SW 1271 (cell line): ENCODE measurements at regions not wholly inside any gene's neighbourhood (a gene's known extent, or its start where the extent isn't known, plus 50 kb on each side); places are given as distances from the start of the nearest gene placed in this dataset.

Experiments
- DNase-seq, 2 experiments: peaks; one replicate each; lab custom pipeline; 2025; lab: John Stamatoyannopoulos, UW

DNA sequence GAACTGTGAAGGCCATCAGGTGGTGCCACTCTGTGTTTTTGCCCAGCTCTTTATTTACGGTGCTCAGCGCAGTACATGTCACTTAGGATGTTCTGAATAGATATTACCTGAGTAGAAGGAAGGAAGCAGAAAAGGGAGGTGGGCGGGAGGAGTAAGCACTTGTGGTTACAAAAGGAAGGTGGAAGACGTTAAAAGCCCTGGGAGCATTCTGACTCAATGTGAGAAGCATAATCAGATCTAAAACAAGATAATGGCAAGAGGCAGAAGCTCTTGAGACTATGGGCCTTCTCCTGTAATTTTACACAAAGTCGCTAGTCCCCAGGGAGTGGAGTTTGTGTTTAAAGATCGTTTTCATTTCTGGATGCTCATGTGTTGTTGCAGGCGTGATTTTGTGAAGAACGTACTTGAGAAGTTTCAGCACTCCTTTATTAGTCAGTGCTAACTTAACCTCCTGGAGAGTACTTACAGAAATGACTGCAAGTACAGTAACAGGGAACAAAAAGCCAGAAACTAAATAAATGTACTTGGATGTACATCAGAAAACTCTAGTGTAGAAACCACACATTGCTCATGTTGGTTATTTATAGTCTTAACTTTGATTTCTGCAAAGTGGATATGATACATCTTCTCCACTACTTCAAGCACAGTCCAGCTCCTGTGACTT is 1523.5 kb downstream of the AACS start:
- no peak for DNase-seq

DNA sequence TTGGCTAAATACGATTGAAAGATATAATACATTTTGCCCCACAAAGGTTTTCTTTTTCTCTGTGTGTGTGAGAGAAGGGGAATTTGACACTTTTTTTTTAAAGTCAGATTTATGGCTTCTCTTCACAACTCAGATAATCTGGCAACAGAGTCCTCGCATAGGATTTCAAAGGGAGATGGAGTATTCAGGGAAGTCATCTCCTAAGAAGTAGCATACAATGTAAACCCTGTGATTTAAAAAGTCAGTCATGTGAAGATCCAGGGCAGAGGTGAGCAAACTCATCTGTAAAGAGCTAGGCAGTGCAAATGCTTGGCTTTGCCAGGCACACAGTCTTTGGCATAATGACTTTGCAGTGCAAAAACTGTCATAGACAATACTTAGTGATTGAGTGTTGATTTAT is 1526.3 kb downstream of the AACS start:
- DNase-seq = no peak

DNA sequence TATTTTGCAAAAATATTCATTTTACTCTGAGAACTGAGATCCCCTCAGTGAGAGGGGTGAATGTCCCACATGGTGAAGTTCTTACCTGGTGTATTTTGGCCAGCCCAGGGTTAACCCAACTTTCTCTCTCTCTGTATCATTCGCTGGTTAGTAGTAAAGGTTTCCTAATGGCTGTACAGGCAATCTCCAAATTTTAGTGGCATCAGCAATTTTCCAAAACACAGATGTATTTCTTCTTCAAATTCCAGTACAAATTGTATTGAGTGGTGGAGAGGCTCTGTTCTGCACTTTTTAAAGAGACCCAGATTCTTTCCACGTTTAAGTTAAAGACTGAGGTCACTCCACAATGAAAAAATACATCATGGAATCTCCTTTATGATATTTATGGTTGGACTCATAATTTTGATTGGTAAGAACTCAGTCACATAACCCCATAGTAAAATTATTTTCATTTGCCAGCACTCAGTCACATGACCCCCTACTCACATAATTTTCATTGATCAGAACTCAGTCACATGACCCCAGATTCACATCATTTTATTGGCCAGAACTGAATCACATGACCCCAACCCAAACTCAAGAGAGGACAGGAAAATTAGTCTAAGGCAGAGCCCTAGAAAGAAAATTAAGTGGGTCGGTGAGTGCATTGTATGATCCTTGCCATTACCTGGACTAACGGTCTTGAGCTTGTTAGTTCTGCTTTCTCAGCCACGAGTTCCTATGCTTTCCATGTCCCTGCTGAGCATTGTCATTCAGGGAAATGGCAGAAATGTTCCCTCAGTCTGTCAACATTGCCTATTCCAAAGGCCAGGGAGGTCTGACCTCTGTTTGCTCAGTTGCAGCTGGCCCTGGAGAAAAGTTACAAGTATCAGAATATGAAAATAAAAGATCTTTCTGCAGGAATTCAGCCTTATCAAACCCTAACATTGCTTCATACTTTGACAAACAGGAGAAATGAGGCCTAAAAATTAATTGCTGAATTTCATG is 1536.2 kb downstream of the AACS start:
- no peak for DNase-seq

DNA sequence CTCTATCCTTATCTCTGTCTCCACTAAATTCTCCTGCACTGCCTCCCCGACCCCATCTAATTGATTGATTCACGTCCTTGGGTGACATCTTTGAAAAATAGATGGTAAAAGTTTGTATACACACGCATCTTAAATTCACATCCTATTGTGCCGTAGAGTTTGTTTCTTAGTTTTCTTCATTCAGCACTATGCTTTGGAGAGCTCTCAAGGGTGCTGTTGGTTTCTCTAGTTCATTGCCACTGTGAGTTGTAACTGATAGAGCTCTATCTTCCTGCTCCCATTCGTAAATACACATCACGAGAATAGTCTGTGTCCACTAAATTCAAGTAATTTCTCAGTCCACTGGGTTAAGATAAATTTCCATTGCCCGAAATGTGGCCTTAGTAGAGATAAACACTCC is 1537.4 kb downstream of the AACS start:
- DNase-seq = no peak

DNA sequence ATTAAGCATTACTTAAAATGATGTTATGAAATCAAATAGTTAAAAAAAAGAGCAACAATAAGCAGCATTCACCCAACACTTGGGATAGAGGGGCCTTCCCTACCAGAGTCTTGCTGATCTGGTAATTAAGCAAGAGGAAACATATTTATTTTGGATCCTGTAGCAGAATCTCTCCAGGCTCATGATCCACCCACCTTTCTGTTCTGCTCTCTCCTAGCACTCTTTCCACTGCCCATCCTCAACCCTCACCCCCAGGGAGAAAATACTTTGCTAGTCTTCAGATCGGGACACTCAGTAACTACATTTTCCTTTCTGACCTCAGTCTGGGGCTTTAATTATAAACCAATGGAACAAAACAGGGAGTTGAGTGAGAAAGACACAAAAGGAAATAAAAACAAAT is 1541.9 kb downstream of the AACS start:
- DNase-seq = no peak

DNA sequence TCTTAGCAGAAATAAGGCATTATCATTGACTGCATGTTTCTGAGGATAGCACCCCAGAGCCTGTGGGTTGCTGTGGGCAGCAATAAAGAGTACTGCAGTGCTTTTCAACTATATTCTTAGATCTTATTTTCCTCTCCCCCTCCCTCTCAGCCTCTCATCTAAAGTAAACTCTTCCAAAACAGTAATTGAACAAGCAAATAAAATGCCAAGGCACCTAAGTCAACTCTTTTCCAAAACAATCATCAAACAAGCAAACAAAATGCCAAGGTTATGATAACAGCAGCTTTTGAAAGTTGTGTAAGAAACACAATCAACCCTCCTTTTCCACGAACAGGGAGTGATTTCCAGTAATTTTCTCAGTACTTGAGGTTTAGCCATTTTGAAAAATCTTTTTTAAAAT is 1542.6 kb downstream of the AACS start:
- no peak for DNase-seq

DNA sequence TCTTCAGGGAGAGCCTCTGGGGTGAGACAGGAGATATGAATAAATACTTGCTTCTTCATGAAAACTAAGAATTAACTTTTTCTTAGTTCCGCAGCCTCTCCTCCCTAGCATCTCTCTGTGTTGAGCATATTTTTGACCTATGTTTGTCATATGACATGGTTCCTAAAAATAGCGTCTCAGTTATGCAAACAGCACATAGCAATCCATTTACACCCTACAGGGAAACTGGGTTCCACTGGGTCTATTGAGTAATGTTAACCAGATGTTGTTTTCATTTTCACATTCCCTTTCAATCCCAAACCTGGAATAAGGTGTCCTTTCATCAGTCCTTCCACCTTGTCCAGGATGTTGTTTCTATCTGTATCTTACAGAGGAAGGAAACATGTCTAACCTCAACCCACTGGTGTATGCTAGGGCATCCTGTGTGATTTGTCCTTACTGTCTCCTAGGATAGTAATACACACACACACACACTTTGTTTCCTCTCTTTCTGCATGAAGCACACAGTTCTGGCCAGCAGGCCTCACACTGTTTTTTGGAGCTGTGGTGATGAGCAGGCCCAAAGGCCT is 1543.5 kb downstream of the AACS start:
- DNase-seq = no peak

DNA sequence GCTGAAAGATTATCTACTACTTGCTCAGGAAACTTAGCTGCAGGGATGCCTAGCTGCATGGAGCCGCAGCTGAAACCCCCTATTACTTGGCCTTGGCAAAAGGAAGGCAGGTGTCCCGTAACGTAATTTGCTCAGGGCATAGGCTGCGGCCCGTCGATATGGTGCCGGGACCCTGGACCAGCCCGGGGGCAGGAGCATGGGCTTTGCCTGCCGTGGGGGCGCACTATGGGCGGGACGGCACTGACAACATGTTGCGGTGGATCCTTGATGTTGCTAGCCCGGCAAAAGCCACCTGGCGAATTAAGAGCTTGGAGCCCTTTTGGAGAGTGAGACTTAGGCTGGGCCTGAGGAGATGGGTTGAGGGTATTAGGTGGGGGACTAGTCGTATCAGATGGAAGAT is 1551.2 kb downstream of the AACS start:
- DNase-seq = no peak

DNA sequence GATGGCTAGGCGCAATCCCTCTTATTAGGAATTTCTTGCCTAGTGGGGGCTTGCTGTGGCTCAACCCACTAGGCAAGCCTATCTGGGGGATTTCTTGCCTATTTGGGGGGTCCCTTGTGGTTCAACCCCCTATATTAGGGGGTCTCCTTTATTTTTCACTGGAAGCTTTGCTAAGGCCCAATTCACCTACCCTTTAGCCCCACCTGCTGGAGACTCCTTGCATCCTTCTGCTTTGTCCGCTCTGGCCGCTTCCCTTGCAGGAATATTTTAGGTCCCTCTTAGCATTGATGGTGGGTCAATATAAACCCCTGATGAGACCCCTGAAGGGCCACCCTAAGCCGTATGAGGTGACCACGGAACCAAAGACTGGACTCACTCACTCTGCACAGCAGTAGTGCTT is 1552.1 kb downstream of the AACS start:
- DNase-seq = no peak

DNA sequence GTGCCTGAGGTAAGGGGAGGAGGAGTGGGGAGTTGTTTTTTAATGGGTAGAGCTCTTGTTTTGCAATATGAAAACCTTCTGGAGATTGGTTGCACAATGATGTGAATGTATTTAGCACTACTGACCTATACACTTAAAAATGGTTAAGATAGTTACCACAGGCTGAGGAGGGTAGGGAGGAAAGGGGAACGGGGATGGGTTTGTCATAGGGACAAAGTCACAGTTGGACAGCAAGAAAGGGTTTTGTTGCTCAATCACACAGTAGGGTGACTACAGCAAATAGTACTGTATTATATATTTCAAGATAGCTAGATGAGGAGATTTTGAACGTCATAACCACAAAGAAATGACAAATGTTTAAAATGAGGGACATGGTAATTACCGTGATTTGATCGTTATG is 1562.4 kb downstream of the AACS start:
- DNase-seq = no peak

DNA sequence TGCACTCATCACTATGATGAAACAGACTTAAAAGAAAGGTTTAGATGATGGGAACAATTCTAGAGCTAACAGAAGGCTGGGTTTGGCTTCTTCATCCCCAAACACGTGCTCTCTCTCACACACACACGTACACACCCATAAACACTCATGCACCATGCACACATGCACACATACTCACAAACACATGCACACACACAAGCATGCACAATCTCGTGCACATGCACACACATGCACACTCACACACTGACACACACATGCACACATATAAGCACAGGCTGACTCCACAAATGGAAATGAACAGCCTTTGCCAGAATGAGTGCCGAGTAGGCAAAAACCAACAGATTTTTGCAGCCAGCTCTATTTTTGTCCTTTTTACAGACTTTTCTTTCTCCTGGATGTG is 1571.6 kb downstream of the AACS start:
- DNase-seq = no peak

DNA sequence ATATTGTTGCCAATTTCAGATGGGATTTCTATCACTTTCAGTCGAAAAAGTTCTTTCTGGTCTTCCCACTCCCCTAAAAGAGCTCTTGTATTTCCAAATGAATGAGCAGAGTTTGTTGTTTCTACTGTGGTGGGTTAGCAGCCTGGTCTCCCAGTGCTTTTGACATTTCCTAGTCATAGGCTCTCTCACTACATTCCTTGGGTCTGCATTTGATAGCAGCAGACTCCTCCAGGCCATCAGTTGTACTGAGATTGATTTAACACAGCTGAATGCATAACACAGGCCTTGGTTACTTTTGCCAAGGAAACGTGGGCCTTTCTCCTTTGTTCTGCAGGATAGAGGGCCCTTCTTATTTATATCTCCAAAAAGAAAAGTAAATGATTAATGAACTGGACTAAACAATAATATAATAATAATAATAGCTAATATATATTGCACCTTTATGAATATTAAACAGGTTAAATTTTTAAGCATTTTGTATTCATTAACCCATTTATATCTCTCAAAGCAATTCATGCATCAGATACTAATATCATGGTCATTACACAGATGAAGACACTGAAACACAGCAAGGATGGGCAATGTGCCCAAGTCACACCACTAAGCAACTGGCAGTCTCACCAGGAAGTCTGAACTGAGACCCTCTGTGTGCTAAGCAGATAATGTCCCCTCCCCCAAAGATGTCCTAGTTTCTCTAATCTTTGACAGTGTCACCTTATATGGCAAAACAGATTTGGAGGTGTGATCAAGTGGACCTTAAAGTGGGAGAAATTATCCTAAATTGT is 1579.2 kb downstream of the AACS start:
- no peak for DNase-seq

DNA sequence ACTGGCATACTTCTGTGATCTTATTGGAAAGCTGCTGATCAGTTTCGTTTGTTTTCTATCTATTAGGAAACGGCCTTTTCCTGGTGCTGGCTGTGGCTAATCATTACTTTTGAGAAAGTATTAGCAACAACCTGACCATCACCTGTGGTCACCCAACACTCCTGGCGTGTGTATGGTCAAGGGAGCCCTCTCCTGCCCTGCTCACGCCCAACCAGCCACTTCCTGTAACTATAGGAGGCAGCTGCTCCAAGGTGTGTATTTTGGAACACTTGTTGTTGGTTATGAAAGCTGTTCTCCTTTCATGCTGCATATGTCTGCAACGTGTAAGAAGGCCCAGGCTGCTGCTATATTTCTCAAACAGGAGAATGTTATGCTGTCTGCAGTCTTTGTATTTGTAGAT is 1582.8 kb downstream of the AACS start:
- DNase-seq = no peak

DNA sequence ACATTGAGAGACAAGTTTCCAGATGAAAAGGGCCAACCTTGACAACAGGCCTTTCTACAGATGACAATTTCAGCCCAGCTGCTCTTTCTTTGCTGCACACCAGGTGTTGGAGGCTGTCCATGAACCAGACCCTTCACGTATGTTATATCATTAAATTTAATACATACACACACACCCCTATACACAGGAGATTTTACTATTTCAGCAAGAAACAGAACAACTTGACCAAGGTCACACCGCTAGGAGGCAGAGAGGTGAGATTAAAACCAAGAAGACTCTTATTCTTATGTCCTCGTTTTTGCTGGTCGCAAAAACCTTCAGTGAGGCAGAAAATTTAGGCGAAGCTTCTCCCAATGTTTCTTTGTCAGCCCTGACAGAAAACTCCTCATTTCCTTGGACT is 1585.9 kb downstream of the AACS start:
- no peak for DNase-seq

DNA sequence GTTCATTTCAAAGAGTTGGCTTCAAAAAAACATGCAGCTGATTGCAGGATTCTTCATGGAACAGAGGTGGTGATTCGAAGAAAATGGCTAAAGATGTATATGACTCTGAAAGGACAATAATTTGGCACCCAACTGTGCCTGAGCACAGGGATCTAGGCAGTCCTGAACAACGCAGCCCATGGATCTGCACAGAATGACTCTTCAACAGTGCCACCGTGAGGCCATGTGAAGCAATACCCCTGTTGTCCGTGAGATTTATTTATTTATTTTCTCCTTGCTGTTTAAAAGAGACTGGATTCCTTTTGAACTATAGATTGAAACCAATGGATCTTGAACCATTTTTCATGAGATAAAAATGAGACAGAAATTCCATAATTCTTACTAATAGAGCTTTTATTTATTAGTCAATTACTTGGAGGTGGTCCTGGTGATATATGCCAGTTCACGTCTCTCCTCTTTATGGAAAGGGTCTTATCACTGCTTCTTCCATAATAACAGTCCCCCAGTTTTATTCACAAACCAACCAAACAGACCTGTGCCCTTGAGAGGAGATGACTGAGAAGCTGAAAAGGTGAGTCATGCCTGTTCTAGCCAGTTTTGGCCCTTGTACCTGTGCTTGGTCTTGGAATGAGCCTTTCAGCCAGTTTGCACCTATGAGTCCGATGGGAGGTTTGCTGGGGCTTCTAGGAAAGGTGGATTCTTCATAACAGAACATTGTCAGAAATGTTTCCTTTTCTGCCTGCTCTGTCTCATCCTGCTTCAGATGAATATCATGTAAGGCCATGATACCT is 1598.3 kb downstream of the AACS start:
- no peak for DNase-seq

DNA sequence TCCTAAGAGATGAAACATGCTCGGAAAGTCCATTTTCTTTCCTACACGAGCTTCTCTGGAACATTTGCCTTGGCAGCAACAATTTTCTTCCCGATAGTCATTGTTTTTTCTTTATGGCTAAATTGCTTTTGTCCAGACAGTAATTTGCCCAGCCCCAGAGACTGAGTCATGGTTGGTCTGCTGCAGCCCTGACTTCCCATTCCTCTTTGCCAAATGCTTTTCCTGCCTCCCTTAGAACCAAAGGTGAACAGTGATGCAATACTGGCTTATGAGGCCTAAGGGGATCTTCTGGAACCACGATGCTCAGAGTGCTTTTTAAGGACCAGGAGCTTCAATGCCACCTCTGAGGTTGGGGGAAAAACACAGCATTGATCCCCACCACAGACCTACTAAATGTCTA is 1599.6 kb upstream of the TMEM132C start:
- no peak for DNase-seq

DNA sequence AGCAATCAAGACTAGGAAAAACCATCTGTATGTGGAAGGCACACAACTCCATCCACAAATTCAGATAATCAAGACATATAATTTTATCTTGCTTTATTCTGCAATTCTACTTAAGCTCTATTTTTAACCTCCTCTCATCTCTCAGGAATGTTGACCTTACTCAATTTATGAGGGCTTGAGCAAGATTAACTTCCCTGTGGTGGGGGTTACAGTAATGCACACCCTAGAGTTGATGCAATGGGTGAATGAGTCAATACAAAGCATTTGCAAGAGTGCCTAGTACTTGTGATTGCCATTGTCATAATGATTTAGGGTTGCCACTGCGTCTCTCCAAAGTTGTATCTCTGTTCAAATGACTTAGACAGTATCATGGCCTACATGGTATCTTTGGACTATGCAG is 1598.4 kb upstream of the TMEM132C start:
- DNase-seq = no peak

DNA sequence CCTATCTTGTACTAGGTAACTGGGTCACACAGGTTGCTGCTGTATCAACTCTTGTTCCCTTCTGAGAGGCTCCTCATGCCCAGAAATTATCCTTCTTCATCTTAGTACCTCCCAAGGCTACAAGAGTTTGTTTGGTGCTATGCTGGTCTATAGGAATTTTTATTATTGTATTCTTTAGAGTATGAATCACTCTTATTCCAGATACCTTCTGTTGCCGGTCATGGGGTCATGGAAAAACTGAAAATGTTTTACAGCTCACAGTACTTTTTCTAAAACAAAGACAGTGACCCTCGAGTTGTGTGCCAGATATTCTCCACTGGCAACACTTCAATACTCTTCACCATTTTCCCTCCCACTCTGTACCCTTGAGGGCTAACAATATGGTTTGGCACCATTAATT is 1598.0 kb upstream of the TMEM132C start:
- no peak for DNase-seq

DNA sequence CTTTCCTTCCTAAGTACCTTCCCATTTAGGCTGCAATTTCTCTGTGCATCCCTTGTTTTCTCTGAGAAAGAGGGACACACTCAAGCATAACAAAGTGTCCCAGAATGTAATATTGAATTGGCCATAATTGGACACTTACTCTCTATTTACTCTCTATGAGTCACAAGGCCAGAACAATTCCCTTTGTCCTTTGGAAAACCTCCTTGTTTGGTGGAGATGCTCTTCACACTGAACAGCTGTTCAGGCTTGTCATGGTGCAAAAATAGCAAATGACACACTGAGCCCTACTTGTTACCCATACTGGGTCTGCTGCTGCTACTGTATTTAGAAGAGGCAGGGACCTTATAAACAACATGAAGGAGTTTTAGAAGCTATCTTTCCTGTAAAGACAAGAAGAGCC is 1590.5 kb upstream of the TMEM132C start:
- DNase-seq = no peak

DNA sequence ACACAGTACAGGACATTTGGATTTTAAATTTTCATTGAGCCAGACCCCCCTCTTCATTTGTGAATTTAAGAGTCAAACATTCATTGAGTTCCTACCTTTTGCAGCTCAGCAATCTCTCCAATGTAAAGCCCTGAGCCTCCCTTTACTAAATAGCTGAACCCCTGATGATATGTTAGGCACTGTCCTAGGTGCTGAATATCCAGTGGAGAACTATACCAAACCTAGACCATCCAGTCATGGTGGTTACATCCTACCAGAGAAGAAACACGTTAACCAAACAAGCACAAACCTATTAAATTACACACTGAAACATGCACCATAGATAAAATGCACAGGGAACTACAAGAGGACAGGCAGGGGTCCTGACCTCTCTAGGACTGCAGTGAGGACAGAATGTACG is 1585.3 kb upstream of the TMEM132C start:
- no peak for DNase-seq

DNA sequence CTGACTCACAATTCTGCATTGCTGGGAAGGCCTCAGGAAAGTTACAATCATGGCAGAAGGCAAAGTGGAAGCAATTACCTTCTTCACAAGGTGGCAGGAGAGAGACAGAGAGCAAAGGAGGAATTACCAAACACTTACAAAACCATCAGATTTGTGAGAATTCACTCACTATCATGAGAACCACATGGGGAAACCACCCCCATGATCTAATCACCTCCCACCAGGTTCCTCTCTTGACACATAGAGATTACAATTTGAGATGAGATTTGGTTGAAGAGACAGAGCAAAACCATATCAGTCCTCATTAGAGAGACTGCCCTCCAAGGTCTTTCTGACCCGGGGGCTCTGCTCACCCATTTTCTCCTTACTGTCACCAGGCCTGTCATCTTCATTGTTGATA is 1582.3 kb upstream of the TMEM132C start:
- no peak for DNase-seq

DNA sequence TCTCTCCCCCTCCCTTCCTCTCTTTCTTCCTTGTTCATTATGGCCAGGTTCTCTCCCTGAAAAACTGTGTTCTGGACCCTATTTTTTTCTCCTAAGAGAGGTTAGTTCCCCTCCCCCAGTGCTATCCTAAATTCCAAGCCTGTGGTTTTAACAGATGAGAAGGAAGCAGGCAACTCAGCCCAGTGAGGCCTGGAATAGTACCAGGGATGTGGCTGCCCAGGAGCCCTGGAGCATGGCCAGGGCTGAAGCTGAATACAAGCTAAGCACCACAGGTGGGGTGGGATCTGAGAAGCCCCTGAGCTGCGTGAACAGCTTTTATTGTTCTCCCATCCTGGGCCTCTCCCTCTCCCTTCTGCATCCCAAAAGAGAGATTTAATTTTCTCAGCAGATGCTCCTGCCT is 1581.3 kb upstream of the TMEM132C start:
- no peak for DNase-seq
